Keratinocyte (primary cell): ENCODE measurements at regions not wholly inside any gene's neighbourhood (a gene's known extent, or its start where the extent isn't known, plus 50 kb on each side); places are given as distances from the start of the nearest gene placed in this dataset.

Experiments
- DNase-seq: peaks from one replicate; pipeline ENCODE4 v3.0.0-alpha.2; 2011; ENCODE audit warnings: low read depth, missing footprints, low spot score
- FAIRE-seq: peaks from 2 replicates; lab custom pipeline; 2011; peaks lifted over from hg19 to GRCh38; lab: Jason Lieb, UNC
- H2AFZ ChIP-seq: 2 replicates; pipeline ENCODE4 v1.6.0; 2012; ENCODE audit warnings: low read length, control low read depth, inconsistent platforms; ENCODE audit not compliant: control insufficient read depth
- H3K27ac ChIP-seq: 2 replicates; pipeline ENCODE4 v1.5.1; 2011; ENCODE audit warnings: low read length; ENCODE audit not compliant: control insufficient read depth, insufficient read depth
- H3K27me3 ChIP-seq: 3 replicates; pipeline ENCODE4 v1.6.0; 2011; ENCODE audit warnings: low read length; ENCODE audit not compliant: control insufficient read depth, insufficient read depth; ENCODE audit errors: extremely low read depth
- H3K36me3 ChIP-seq, 2 experiments: 2 replicates in 1 of 2; 3 replicates in 1 of 2; pipeline ENCODE4 v1.5.1; 2011; ENCODE audit warnings: low read length in 2 of 2, mild to moderate bottlenecking in 1 of 2; ENCODE audit not compliant: control insufficient read depth in 2 of 2, insufficient read depth in 2 of 2; ENCODE audit errors: extremely low read depth in 1 of 2
- H3K4me1 ChIP-seq: 3 replicates; pipeline ENCODE4 v1.5.1; 2011; ENCODE audit warnings: low read length; ENCODE audit not compliant: control insufficient read depth, insufficient read depth; ENCODE audit errors: extremely low read depth
- H3K4me2 ChIP-seq: 3 replicates; pipeline ENCODE4 v1.6.0; 2011; ENCODE audit warnings: low read depth, low read length; ENCODE audit not compliant: control insufficient read depth, insufficient read depth; ENCODE audit errors: extremely low read depth
- H3K4me3 ChIP-seq, 3 experiments: fragments of 200-600 bp in 1 of 3; sonication (generic) in 1 of 3; 2 replicates in 2 of 3; 3 replicates in 1 of 3; pipeline ENCODE4 v1.5.1; 2011 to 2016; ENCODE audit warnings: low read length in 3 of 3, mild to moderate bottlenecking in 3 of 3, control low read depth in 2 of 3, inconsistent platforms in 1 of 3, low read depth in 1 of 3, mixed read lengths in 1 of 3, mixed run types in 1 of 3, moderate library complexity in 1 of 3; ENCODE audit not compliant: control insufficient read depth in 2 of 3, insufficient read depth in 2 of 3; ENCODE audit errors: extremely low read depth in 1 of 3
- H3K79me2 ChIP-seq: 2 replicates; pipeline ENCODE4 v1.6.0; 2012; ENCODE audit warnings: low read length; ENCODE audit not compliant: control insufficient read depth, insufficient read depth
- H3K9ac ChIP-seq: 3 replicates; pipeline ENCODE4 v1.6.0; 2011; ENCODE audit warnings: low read length; ENCODE audit not compliant: control insufficient read depth, insufficient read depth; ENCODE audit errors: extremely low read depth
- H3K9me1 ChIP-seq: 3 replicates; pipeline ENCODE4 v1.6.0; 2011; ENCODE audit warnings: low read length; ENCODE audit not compliant: control insufficient read depth, insufficient read depth; ENCODE audit errors: extremely low read depth
- H3K9me3 ChIP-seq: 2 replicates; pipeline ENCODE4 v1.5.1; 2012; ENCODE audit warnings: low read depth, low read length; ENCODE audit not compliant: control insufficient read depth
- H4K20me1 ChIP-seq: 3 replicates; pipeline ENCODE4 v1.6.0; 2011; ENCODE audit warnings: low read length; ENCODE audit not compliant: control insufficient read depth, insufficient read depth; ENCODE audit errors: extremely low read depth
- CTCF ChIP-seq, 3 experiments: IDR thresholded peaks in 1 of 3; conservative IDR thresholded peaks in 1 of 3; optimal IDR thresholded peaks in 1 of 3; 2 replicates in 2 of 3; 3 replicates in 1 of 3; pipeline versions ENCODE3 to v1.5.1; 2011; ENCODE audit warnings: low read length in 3 of 3, mild to moderate bottlenecking in 3 of 3, moderate library complexity in 2 of 3, control low read depth in 1 of 3, inconsistent platforms in 1 of 3; ENCODE audit not compliant: insufficient read depth in 2 of 3; ENCODE audit errors: extremely low read depth in 1 of 3
- EZH2 ChIP-seq: IDR thresholded peaks from one replicate; pipeline ENCODE4 v1.6.1; 2012; ENCODE audit warnings: inconsistent platforms, mild to moderate bottlenecking, low read length, moderate library complexity
- dilution Hi-C: fragments of 300-500 bp; cut with MboI; formaldehyde crosslinking; loops from one replicate; pipeline ENCODE4 v1.7.0; 2020; ENCODE audit warnings: low sequenced_read_pairs; ENCODE audit not compliant: extremely low pct_ligation_motif_present

- FAIRE-seq (no peak), DNase-seq (no peak)
- no peaks in the 10 kb centered on the region for H3K27me3 ChIP-seq
- H3K4me3 ChIP-seq, result no peak overlapping the region
- no peaks in the 10 kb centered on the region for H3K9me3 ChIP-seq
- TF ChIP-seq EZH2 (no peak), CTCF (optimal IDR thresholded peaks at IDR 0.05 in 1 of 3, IDR thresholded peaks at IDR 0.05 in 1 of 3, conservative IDR thresholded peaks at IDR 0.05 in 1 of 3; ENCODE audit: extremely low read depth in 1 of 3, insufficient read depth in 2 of 3, low read length in 3 of 3) (no peak)
- dilution Hi-C loops, result no loop called here
- peaks cover 26% of the 10 kb centered on the region for H3K4me1 ChIP-seq
- no peaks in the 10 kb centered on the region for H3K9me1 ChIP-seq
- peak overlapping the region; percentile 99 for H3K27ac ChIP-seq
- peak overlapping the region; percentile 78 for H3K9ac ChIP-seq
- H3K79me2 ChIP-seq, result no peaks in the 10 kb centered on the region
- H3K36me3 ChIP-seq, result no peaks in the 10 kb centered on the region
- no peak overlapping the region for H3K4me2 ChIP-seq
- no peaks in the 10 kb centered on the region for H4K20me1 ChIP-seq
- no peak overlapping the region for H2AFZ ChIP-seq
Observed at GRCh38 chr6:6804843-6805615, 216.5 kb downstream of the LY86 start.

- H3K4me2 ChIP-seq, result no peak overlapping the region
- no peak overlapping the region for H2AFZ ChIP-seq
- H3K4me3 ChIP-seq, result no peak overlapping the region
- dilution Hi-C loops, result no loop called here
- no peaks in the 10 kb centered on the region for H3K9me1 ChIP-seq
- H4K20me1 ChIP-seq, result no peaks in the 10 kb centered on the region
- no peaks in the 10 kb centered on the region for H3K36me3 ChIP-seq
- TF ChIP-seq CTCF (optimal IDR thresholded peaks at IDR 0.05 in 1 of 3, IDR thresholded peaks at IDR 0.05 in 1 of 3, conservative IDR thresholded peaks at IDR 0.05 in 1 of 3; ENCODE audit: extremely low read depth in 1 of 3, insufficient read depth in 2 of 3, low read length in 3 of 3) (no peak), EZH2 (no peak)
- FAIRE-seq, result no peak
- peaks cover 37% of the 10 kb centered on the region for H3K4me1 ChIP-seq
- no peak overlapping the region for H3K27ac ChIP-seq
- no peak for DNase-seq
- no peaks in the 10 kb centered on the region for H3K79me2 ChIP-seq
- H3K9ac ChIP-seq, result no peak overlapping the region
- no peaks in the 10 kb centered on the region for H3K9me3 ChIP-seq
- H3K27me3 ChIP-seq, result no peaks in the 10 kb centered on the region
Observed at GRCh38 chr6:6806844-6807518, 218.5 kb downstream of the LY86 start.
